ENCODE measurements at regions not wholly inside any gene's neighbourhood (a gene's known extent, or its start where the extent isn't known, plus 50 kb on each side); places are given as distances from the start of the nearest gene placed in this dataset.

DNA sequence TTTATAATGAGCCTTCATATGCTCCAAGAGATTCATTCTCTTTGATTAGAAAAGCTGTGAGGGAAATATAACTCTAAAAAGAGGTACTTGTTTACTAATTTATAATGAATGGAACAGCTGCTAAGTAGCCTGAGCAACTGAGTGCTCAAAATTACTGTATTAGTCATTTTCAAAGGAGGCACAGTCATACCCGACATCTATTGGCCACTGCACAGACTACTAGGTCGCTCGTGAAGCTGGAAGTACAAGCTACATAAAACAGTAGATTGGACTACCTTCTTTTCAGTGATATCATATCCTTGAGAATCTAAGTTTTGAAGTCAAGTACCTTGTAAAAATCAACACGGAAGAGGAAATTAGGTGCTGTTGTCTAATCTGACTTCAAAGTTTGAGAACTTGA is 52.0 kb upstream of the GLRB start:
- H3K79me2 ChIP-seq (ENCODE audit: insufficient read depth, low read depth, low read length) = no peaks in the 10 kb centered on the region
- no peak overlapping the region for H3K4me3 ChIP-seq (ENCODE audit: low read depth, low read length, poor library complexity, severe bottlenecking)
- no peak overlapping the region for H3K4me2 ChIP-seq (ENCODE audit: low read length)
- no peaks in the 10 kb centered on the region for H3K9me2 ChIP-seq (ENCODE audit: insufficient read depth, low read length)
- intact Hi-C loops (cut with micrococcal nuclease; ENCODE audit: unreplicated experiment) = no loop called here
- TF ChIP-seq CTCF (conservative IDR thresholded peaks at IDR 0.05; ENCODE audit: low read length) (no peak), EZH2phosphoT487 (IDR thresholded peaks at IDR 0.05; ENCODE audit: borderline replicate concordance, low read depth, low read length) (no peak)
- H3K4me1 ChIP-seq (ENCODE audit: insufficient read depth, low read length, poor library complexity, severe bottlenecking) = no peaks in the 10 kb centered on the region
- DNase-seq (ENCODE audit: low spot score) = no peak
- no peaks in the 10 kb centered on the region for H3K36me3 ChIP-seq (ENCODE audit: insufficient read depth, low read length)
- H3K9me3 ChIP-seq (ENCODE audit: low read length) = no peaks in the 10 kb centered on the region
- H2AFZ ChIP-seq (ENCODE audit: low read length) = no peak overlapping the region
- ChIA-PET POLR2A (interaction anchor here (0.6 kb wide), 1 partner anchor 1299 kb away, joined by 5 read pairs; no protein-coding TSS in a partner anchor), CTCF (ENCODE audit: unreplicated experiment) (no interaction called here)
- H4K20me1 ChIP-seq (ENCODE audit: insufficient read depth, low read length) = no peaks in the 10 kb centered on the region
- no TSS peak for BruUV-seq (replicated peaks)
- H3K27ac ChIP-seq (ENCODE audit: low read depth, low read length, poor library complexity, severe bottlenecking) = no peak overlapping the region

DNA sequence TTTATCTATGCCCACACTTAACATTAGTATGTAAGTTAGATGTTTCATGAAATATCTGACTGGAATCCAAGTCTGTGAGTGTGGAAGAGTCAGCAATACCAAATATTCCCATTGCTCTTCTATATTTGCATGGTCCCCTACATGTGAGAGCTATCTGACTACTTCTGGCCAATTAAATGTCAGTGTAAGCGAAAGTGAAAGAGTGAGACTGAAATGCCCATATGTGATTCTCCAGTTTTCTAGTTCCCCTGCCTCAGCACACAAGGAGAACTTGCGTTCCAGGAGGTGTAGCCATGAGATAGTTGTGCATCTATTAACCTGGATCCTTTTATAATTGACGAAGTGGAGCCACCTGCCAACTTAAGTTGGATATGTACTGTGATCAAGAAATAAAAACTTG is 50.1 kb upstream of the GLRB start:
- no peak overlapping the region for H2AFZ ChIP-seq (ENCODE audit: low read length)
- POLR2A ChIA-PET = interaction anchor here (0.7 kb wide), 1 partner anchor 20 kb away, joined by 3 read pairs; no protein-coding TSS in a partner anchor
- H3K4me1 ChIP-seq (ENCODE audit: insufficient read depth, low read length, poor library complexity, severe bottlenecking) = no peaks in the 10 kb centered on the region
- H3K4me3 ChIP-seq (ENCODE audit: low read depth, low read length, poor library complexity, severe bottlenecking) = no peak overlapping the region
- no peaks in the 10 kb centered on the region for H3K9me3 ChIP-seq (ENCODE audit: low read length)
- no peaks in the 10 kb centered on the region for H4K20me1 ChIP-seq (ENCODE audit: insufficient read depth, low read length)
- intact Hi-C loops (cut with micrococcal nuclease; ENCODE audit: unreplicated experiment) = no loop called here
- no peak for DNase-seq (ENCODE audit: low spot score)
- TF ChIP-seq EZH2phosphoT487 (IDR thresholded peaks at IDR 0.05; ENCODE audit: borderline replicate concordance, low read depth, low read length) (no peak), CTCF (conservative IDR thresholded peaks at IDR 0.05; ENCODE audit: low read length) (no peak)
- no TSS peak for BruUV-seq (replicated peaks)
- no peaks in the 10 kb centered on the region for H3K79me2 ChIP-seq (ENCODE audit: insufficient read depth, low read depth, low read length)
- CTCF ChIA-PET (ENCODE audit: unreplicated experiment) = no interaction called here
- H3K9me2 ChIP-seq (ENCODE audit: insufficient read depth, low read length) = no peaks in the 10 kb centered on the region
- H3K4me2 ChIP-seq (ENCODE audit: low read length) = no peak overlapping the region
- no peaks in the 10 kb centered on the region for H3K36me3 ChIP-seq (ENCODE audit: insufficient read depth, low read length)
- no peak overlapping the region for H3K27ac ChIP-seq (ENCODE audit: low read depth, low read length, poor library complexity, severe bottlenecking)
